HL-60 (cell line): ENCODE measurements at regions not wholly inside any gene's neighbourhood (a gene's known extent, or its start where the extent isn't known, plus 50 kb on each side); places are given as distances from the start of the nearest gene placed in this dataset.

Experiments
- DNase-seq, 2 experiments: peaks; one replicate each; pipeline ENCODE4 v3.0.0-alpha.2; 2010 to 2020; ENCODE audit warnings: low read depth in 1 of 2, low spot score in 1 of 2
- H3K27ac ChIP-seq: fragments of 250-450 bp; sonication (Bioruptor Pico); replicated peaks from 2 replicates; pipeline ENCODE4 v1.5.1; 2020; ENCODE audit warnings: mild to moderate bottlenecking, moderate library complexity
- H3K27me3 ChIP-seq: fragments of 250-450 bp; sonication (Bioruptor Pico); 2 replicates; pipeline ENCODE4 v1.5.1; 2021; ENCODE audit warnings: mild to moderate bottlenecking, moderate library complexity; ENCODE audit not compliant: insufficient read depth, poor library complexity, severe bottlenecking
- H3K4me3 ChIP-seq: replicated peaks from 2 replicates; pipeline ENCODE4 v1.5.1; 2011; ENCODE audit warnings: mild to moderate bottlenecking, control low read depth, low read length; ENCODE audit not compliant: insufficient read depth
- GABPA ChIP-seq: IDR thresholded peaks from 2 replicates; pipeline ENCODE4 v1.6.1; 2012; ENCODE audit warnings: low read depth
- POLR2AphosphoS5 ChIP-seq: IDR thresholded peaks from 2 replicates; pipeline ENCODE4 v1.6.1; 2012; ENCODE audit warnings: low read depth
- REST ChIP-seq: IDR thresholded peaks from 2 replicates; pipeline ENCODE4 v1.6.1; 2012; ENCODE audit warnings: low read depth; ENCODE audit not compliant: insufficient replicate concordance
- SPI1 ChIP-seq: IDR thresholded peaks from 2 replicates; pipeline ENCODE4 v1.6.1; 2012; ENCODE audit warnings: low read depth, mild to moderate bottlenecking, borderline replicate concordance
- TF ChIP-seq, protein P1 (sequence below): IDR thresholded peaks from one replicate; pipeline ENCODE4 v1.5.1; 2011; ENCODE audit warnings: low read length, control low read depth, inconsistent platforms; ENCODE audit not compliant: insufficient read depth

DNA sequence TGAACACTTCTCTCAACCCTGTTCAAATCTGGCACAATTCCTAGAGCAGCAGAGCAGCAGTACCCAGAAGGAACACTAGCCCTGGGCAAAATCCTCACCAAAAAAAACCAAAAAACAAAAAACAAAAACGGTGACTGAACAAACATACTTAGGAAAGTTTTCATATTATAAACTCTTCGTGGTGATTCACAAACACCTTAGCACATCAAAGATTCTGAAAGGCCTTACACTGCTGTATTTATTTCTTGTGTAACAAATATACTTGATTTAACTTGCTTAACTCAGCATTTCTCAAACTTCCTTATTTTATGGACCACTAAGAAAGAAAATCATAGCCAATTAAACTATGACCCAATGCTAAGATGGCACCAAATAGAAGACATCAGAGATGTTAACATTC, 57.8 kb upstream of the RREB1 start:
- no peak for DNase-seq
- TF ChIP-seq REST (no peak), POLR2AphosphoS5 (no peak), SPI1 (no peak), GABPA (no peak)
- TF ChIP-seq, protein P1, sequence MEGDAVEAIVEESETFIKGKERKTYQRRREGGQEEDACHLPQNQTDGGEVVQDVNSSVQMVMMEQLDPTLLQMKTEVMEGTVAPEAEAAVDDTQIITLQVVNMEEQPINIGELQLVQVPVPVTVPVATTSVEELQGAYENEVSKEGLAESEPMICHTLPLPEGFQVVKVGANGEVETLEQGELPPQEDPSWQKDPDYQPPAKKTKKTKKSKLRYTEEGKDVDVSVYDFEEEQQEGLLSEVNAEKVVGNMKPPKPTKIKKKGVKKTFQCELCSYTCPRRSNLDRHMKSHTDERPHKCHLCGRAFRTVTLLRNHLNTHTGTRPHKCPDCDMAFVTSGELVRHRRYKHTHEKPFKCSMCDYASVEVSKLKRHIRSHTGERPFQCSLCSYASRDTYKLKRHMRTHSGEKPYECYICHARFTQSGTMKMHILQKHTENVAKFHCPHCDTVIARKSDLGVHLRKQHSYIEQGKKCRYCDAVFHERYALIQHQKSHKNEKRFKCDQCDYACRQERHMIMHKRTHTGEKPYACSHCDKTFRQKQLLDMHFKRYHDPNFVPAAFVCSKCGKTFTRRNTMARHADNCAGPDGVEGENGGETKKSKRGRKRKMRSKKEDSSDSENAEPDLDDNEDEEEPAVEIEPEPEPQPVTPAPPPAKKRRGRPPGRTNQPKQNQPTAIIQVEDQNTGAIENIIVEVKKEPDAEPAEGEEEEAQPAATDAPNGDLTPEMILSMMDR: no peak
- no peaks in the 10 kb centered on the region for H3K27me3 ChIP-seq
- peak overlapping the region; percentile 97 for H3K27ac ChIP-seq
- no peak overlapping the region for H3K4me3 ChIP-seq

GRCh38 chr6:7050872-7051779, 56.6 kb upstream of the RREB1 start:
- Histone ChIP-seq H3K27ac (peak overlapping the region; percentile 97), H3K4me3 (peak overlapping the region; percentile 61), H3K27me3 (no peaks in the 10 kb centered on the region)
- DNase-seq: peak; percentile 45 to 61
- TF ChIP-seq GABPA (no peak), REST (no peak), SPI1 (no peak), POLR2AphosphoS5 (peak; percentile 57; the same call in 1 of the 2 replicates)
- TF ChIP-seq, protein P1: no peak

DNA sequence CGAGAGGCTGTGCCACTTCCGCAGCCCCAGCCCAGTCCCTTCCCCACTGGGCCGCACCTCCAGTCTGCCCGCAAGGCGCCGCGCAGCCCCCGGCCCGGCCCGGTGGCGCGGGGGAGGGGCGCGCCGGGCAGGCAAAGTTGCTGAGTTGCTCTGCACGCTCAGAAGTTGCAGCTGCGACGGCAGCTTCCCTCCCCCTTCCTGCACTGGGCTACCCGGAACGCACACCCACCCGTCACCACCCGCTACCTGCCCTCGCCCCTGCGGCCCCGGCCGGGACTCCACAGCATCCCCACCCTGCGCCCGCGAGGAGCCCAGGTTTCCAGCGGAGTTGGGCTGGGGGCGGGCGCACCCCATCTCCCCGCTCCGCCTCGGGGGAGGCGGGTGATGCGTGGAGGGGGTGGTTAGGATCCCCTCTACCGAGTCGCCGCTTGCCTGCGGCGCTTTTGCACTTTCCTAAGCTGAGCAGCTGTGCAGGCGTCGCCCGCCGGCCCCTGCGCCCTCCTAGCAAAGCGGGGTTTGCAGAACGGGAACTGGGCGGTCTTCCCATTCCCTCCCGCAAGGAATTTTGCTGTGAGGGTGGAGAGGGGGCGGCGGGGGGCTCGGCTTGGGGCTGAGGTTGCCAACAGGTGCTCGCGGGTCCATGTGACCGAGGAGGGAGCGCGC, 55.9 kb upstream of the RREB1 start:
- Histone ChIP-seq H3K27ac (peak overlapping the region; percentile 97), H3K27me3 (no peaks in the 10 kb centered on the region), H3K4me3 (peak overlapping the region; percentile 61)
- DNase-seq: peak; percentile 75 to 77
- TF ChIP-seq, protein P1: no peak
- TF ChIP-seq SPI1 (peak; percentile 20; the same call in 1 of the 2 replicates), POLR2AphosphoS5 (no peak; the same call in 1 of the 2 replicates), REST (no peak), GABPA (no peak)
